GM19455 (cell line): ENCODE measurements at regions not wholly inside any gene's neighbourhood (a gene's known extent, or its start where the extent isn't known, plus 50 kb on each side); places are given as distances from the start of the nearest gene placed in this dataset.
"Not testable (repeated sequence)": the region's sequence is repeated elsewhere in the genome, so short reads cannot be mapped to it uniquely, and the experiment has no call there.

Source experiments
- ATAC-seq: cut with Tn5 transposase; IDR thresholded peaks from one replicate; pipeline ENCODE4 v1.9.1; 2021; ENCODE audit not compliant: unreplicated experiment

- ATAC-seq: not testable (repeated sequence)
Measured at GRCh38 chr2:111551428-111551827, 332.6 kb downstream of the ANAPC1 start.

GRCh38 chr2:111552625-111553024 is 331.4 kb downstream of the ANAPC1 start:
- ATAC-seq: not testable (repeated sequence)

- not testable (repeated sequence) for ATAC-seq
Measured at GRCh38 chr2:111559301-111559700, 324.7 kb downstream of the ANAPC1 start.

GRCh38 chr2:111559814-111560213 is 324.2 kb downstream of the ANAPC1 start:
- not testable (repeated sequence) for ATAC-seq

GRCh38 chr2:111566068-111566467 is 317.9 kb downstream of the ANAPC1 start:
- ATAC-seq: not testable (repeated sequence)

GRCh38 chr2:111567233-111567632 is 316.8 kb downstream of the ANAPC1 start:
- not testable (repeated sequence) for ATAC-seq

GRCh38 chr2:111569356-111570199 is 314.4 kb downstream of the ANAPC1 start:
- not testable (repeated sequence) for ATAC-seq

- not testable (repeated sequence) for ATAC-seq
Measured at GRCh38 chr2:111570300-111571114, 313.5 kb downstream of the ANAPC1 start.

GRCh38 chr2:111574803-111575202 is 309.2 kb downstream of the ANAPC1 start:
- not testable (repeated sequence) for ATAC-seq

GRCh38 chr2:111577154-111577885 is 306.7 kb downstream of the ANAPC1 start:
- not testable (repeated sequence) for ATAC-seq

- ATAC-seq: not testable (repeated sequence)
Measured at GRCh38 chr2:111579500-111580134, 304.4 kb downstream of the ANAPC1 start.

- ATAC-seq: not testable (repeated sequence)
Measured at GRCh38 chr2:111580616-111581015, 303.4 kb downstream of the ANAPC1 start.

- ATAC-seq: not testable (repeated sequence)
Measured at GRCh38 chr2:111582090-111582489, 301.9 kb downstream of the ANAPC1 start.

- not testable (repeated sequence) for ATAC-seq
Measured at GRCh38 chr2:111583480-111583879, 300.5 kb downstream of the ANAPC1 start.

- ATAC-seq: not testable (repeated sequence)
Measured at GRCh38 chr2:111584540-111584939, 299.5 kb downstream of the ANAPC1 start.

- ATAC-seq: not testable (repeated sequence)
Measured at GRCh38 chr2:111584950-111585349, 299.0 kb downstream of the ANAPC1 start.

- ATAC-seq: not testable (repeated sequence)
Measured at GRCh38 chr2:111586014-111586413, 298.0 kb downstream of the ANAPC1 start.

- not testable (repeated sequence) for ATAC-seq
Measured at GRCh38 chr2:111595072-111595471, 288.9 kb downstream of the ANAPC1 start.

GRCh38 chr2:111596808-111597705 is 286.9 kb downstream of the ANAPC1 start:
- ATAC-seq: not testable (repeated sequence)
